Bronchial epithelial cell (primary cell): ENCODE measurements at regions not wholly inside any gene's neighbourhood (a gene's known extent, or its start where the extent isn't known, plus 50 kb on each side); places are given as distances from the start of the nearest gene placed in this dataset.

ENCODE experiments used
- DNase-seq: peaks from one replicate; pipeline ENCODE4 v3.0.0-alpha.2; 2010; ENCODE audit warnings: low read depth
- FAIRE-seq: peaks from 2 replicates; lab custom pipeline; 2011; peaks lifted over from hg19 to GRCh38; lab: Jason Lieb, UNC
- H3K27me3 ChIP-seq: 2 replicates; pipeline ENCODE4 v1.5.1; 2011; ENCODE audit warnings: low read length; ENCODE audit not compliant: control insufficient read depth, insufficient read depth
- H3K36me3 ChIP-seq: 2 replicates; pipeline ENCODE4 v1.5.1; 2011; ENCODE audit warnings: low read length; ENCODE audit not compliant: control insufficient read depth, insufficient read depth
- H3K4me3 ChIP-seq: 2 replicates; pipeline ENCODE4 v1.5.1; 2011; ENCODE audit warnings: mild to moderate bottlenecking, low read depth, low read length, control low read depth
- TF ChIP-seq, protein P1 (sequence below): IDR thresholded peaks from 2 replicates; pipeline ENCODE4 v1.5.1; 2011; ENCODE audit warnings: mild to moderate bottlenecking, moderate library complexity, low read length, control low read depth, inconsistent platforms; ENCODE audit not compliant: insufficient read depth, severe bottlenecking

DNA sequence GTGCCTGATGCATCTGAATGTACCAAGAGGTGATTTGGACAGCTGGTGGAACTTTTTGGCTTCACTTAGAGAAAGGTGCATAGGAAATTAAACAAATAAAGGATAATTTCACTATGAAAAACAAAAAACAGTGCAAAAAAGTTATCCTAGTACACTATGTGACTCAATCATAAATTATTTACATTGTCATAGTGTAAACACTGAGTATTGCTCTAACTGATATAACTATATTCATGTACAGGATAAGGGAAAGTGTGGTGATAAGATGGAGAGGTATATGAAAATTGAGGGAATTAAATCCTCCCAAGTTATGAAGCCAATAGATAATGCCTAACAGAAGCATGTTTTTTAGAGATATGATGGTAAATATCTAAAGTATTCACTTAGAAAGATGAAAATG lies 50.2 kb upstream of the CPNE4 start:
- TF ChIP-seq, protein P1, sequence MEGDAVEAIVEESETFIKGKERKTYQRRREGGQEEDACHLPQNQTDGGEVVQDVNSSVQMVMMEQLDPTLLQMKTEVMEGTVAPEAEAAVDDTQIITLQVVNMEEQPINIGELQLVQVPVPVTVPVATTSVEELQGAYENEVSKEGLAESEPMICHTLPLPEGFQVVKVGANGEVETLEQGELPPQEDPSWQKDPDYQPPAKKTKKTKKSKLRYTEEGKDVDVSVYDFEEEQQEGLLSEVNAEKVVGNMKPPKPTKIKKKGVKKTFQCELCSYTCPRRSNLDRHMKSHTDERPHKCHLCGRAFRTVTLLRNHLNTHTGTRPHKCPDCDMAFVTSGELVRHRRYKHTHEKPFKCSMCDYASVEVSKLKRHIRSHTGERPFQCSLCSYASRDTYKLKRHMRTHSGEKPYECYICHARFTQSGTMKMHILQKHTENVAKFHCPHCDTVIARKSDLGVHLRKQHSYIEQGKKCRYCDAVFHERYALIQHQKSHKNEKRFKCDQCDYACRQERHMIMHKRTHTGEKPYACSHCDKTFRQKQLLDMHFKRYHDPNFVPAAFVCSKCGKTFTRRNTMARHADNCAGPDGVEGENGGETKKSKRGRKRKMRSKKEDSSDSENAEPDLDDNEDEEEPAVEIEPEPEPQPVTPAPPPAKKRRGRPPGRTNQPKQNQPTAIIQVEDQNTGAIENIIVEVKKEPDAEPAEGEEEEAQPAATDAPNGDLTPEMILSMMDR: no peak
- H3K27me3 ChIP-seq: peaks cover 2% of the 10 kb centered on the region
- DNase-seq: peak; percentile 37
- H3K4me3 ChIP-seq: no peak overlapping the region
- H3K36me3 ChIP-seq: no peaks in the 10 kb centered on the region
- no peak for FAIRE-seq

DNA sequence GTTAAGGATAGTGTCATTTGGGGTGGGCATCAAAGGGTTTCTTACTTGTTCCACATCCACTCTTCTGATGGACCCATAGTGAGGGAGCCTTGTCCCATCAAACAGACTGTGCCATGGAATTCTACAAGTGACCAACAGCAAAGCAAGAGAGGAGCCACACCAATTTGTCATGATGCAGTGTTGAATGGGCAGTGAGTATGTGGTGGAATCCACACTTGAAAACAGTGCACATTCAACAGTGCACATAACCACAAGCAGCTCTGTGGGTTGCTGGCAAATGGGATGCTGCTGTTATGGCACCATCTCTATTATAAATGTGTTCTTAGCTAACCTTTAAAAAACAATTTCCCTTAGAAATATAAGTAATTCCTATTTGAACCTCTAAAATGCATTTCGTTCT lies 52.5 kb upstream of the CPNE4 start:
- DNase-seq (no peak), FAIRE-seq (no peak)
- peaks cover 2% of the 10 kb centered on the region for H3K27me3 ChIP-seq
- H3K4me3 ChIP-seq: no peak overlapping the region
- TF ChIP-seq, protein P1: no peak
- no peaks in the 10 kb centered on the region for H3K36me3 ChIP-seq

DNA sequence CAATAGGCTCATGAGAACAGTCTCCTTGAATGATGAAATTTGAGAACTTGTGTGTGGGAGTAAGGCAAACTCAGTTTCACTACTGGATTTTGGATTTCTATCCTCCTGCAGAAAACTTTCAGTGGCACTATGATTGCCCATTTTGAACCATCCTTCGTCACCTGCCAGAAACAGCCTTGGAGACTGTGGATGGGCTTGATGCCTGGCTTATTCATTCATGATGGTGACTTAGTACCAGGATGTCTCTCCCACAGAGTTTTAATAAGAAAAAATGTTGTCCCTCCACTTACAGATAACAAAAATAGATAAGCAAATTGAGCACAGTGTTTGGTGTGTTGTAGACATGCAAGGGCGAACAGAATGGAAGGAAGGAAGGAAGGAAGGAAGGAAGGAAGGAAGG lies 53.5 kb upstream of the CPNE4 start:
- H3K36me3 ChIP-seq: no peaks in the 10 kb centered on the region
- peaks cover 2% of the 10 kb centered on the region for H3K27me3 ChIP-seq
- TF ChIP-seq, protein P1: no peak
- no peak overlapping the region for H3K4me3 ChIP-seq
- FAIRE-seq (no peak), DNase-seq (no peak)

DNA sequence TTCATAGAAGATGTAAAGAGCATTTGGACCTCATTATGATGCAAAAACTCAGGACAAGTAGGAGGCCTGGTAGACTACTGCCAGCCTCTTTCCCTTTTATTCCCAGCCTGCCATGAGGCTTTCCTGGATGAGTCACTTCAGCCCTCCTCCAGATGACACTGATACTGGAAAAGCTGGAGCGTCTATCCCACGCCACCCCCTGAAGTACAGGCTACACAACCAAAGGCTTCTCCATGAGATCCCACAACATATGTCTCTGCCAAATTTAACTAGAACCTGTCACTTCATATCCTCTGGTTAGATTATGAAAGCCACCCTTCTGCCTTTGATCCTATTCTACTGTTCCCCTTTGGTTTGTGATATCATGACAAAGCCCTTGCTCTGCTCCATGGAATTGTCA lies 56.1 kb upstream of the CPNE4 start:
- DNase-seq (peak; percentile 33), FAIRE-seq (no peak)
- no peak overlapping the region for H3K4me3 ChIP-seq
- peaks cover 2% of the 10 kb centered on the region for H3K27me3 ChIP-seq
- TF ChIP-seq, protein P1: no peak
- H3K36me3 ChIP-seq: no peaks in the 10 kb centered on the region

DNA sequence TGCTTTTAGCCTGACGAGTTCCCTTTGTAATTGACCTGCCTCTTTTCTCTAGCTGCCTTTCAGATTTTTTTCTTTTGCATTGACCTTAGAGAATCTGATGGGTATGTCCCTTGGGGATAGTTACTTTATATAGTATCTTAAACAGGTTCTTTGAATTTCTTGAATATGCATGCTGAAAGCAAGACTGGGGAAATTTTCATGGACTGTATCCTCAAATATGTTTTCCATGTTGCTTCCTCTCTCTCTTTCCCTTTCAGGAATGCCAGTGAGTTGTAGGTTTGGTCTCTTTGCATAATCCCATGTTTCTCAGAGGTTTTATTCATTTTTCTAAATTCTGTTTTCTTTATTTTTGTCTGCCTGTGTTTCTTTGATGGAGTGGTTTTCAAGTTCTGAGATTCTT lies 81.8 kb upstream of the CPNE4 start:
- TF ChIP-seq, protein P1: no peak
- FAIRE-seq (no peak), DNase-seq (no peak)
- Histone ChIP-seq H3K36me3 (no peaks in the 10 kb centered on the region), H3K4me3 (no peak overlapping the region), H3K27me3 (no peaks in the 10 kb centered on the region)

DNA sequence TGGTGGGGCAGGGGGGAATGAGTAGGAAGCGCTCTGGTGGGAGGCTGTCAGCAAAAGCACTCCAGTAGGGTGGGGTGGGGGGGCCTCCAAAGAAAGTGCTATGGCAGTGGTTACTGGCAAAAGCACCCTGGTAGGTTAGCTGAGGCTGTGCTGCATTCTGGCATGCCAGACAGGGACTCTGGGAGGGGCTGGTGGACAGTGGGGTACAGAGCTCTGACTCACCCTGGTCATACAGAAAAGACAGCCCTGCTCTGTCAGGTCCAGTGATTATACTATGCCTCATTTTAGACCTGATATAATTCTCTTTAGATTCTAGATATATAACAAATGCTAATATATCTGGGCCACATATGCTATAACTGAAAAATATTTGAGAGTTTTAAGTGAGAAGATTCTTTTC lies 82.8 kb upstream of the CPNE4 start:
- TF ChIP-seq, protein P1: no peak
- no peak overlapping the region for H3K4me3 ChIP-seq
- no peaks in the 10 kb centered on the region for H3K27me3 ChIP-seq
- DNase-seq (peak; percentile 34), FAIRE-seq (no peak)
- H3K36me3 ChIP-seq: no peaks in the 10 kb centered on the region
